ENCODE measurements at regions not wholly inside any gene's neighbourhood (a gene's known extent, or its start where the extent isn't known, plus 50 kb on each side); places are given as distances from the start of the nearest gene placed in this dataset.

GRCh38 chr5:167940911-167941310 is 350.5 kb upstream of the WWC1 start:
- TF ChIP-seq CTCF (IDR thresholded peaks at IDR 0.05): no peak
- TF ChIP-seq POLR2A (IDR thresholded peaks at IDR 0.05): no peak
